ENCODE measurements at regions not wholly inside any gene's neighbourhood (a gene's known extent, or its start where the extent isn't known, plus 50 kb on each side); places are given as distances from the start of the nearest gene placed in this dataset.
A peak's percentile ranks its signal among the peaks of the same experiment; 100 is the strongest.

- Mint-ChIP-seq H3K4me3 (no peak overlapping the region), H3K27me3 (ENCODE audit: low read depth) (peaks cover 10% of the 10 kb centered on the region), H3K4me1 (peaks cover 18% of the 10 kb centered on the region)
Measured at GRCh38 chr2:238560234-238560633, 133.5 kb downstream of the ASB1 start.

DNA sequence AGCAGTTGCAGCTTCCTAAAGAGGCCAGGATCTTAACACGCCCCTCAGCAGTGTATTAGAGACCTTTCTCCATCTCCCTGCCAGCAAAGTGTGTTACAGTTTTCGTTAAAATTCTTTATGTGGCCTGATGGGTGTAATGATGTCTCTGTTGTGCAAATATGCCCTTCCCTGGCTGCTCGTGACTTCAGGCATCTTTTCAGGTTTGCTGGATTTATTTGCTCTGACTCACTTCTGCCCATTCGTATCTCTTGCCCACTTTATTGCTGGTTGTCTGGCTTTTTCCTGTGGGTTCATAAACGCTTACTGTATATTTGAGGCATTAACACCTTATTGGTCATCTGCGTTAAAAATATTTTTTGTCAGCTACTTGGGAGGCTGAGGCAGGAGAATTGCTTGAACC lies 134.5 kb downstream of the ASB1 start:
- Mint-ChIP-seq H3K9me3 (no peaks in the 10 kb centered on the region), H3K36me3 (ENCODE audit: low read depth) (no peaks in the 10 kb centered on the region), H3K27ac (no peak overlapping the region), H3K4me1 (peaks cover 19% of the 10 kb centered on the region), H3K27me3 (ENCODE audit: low read depth) (peaks cover 14% of the 10 kb centered on the region), H3K4me3 (no peak overlapping the region)
- TF ChIP-seq, protein P1, sequence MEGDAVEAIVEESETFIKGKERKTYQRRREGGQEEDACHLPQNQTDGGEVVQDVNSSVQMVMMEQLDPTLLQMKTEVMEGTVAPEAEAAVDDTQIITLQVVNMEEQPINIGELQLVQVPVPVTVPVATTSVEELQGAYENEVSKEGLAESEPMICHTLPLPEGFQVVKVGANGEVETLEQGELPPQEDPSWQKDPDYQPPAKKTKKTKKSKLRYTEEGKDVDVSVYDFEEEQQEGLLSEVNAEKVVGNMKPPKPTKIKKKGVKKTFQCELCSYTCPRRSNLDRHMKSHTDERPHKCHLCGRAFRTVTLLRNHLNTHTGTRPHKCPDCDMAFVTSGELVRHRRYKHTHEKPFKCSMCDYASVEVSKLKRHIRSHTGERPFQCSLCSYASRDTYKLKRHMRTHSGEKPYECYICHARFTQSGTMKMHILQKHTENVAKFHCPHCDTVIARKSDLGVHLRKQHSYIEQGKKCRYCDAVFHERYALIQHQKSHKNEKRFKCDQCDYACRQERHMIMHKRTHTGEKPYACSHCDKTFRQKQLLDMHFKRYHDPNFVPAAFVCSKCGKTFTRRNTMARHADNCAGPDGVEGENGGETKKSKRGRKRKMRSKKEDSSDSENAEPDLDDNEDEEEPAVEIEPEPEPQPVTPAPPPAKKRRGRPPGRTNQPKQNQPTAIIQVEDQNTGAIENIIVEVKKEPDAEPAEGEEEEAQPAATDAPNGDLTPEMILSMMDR (IDR thresholded peaks at IDR 0.05; ENCODE audit: unreplicated experiment in 3 of 3), result no peak

More at GRCh38 chr2:238560234-238560633, 133.5 kb downstream of the ASB1 start:
- Mint-ChIP-seq H3K36me3 (ENCODE audit: low read depth) (no peaks in the 10 kb centered on the region), H3K27ac (no peak overlapping the region), H3K9me3 (no peaks in the 10 kb centered on the region)
- TF ChIP-seq, protein P1 (IDR thresholded peaks at IDR 0.05; ENCODE audit: unreplicated experiment in 3 of 3), result no peak

- Mint-ChIP-seq H3K4me3 (no peak overlapping the region), H3K9me3 (no peaks in the 10 kb centered on the region), H3K27me3 (ENCODE audit: low read depth) (peaks cover 14% of the 10 kb centered on the region), H3K36me3 (ENCODE audit: low read depth) (no peaks in the 10 kb centered on the region), H3K4me1 (peaks cover 19% of the 10 kb centered on the region), H3K27ac (no peak overlapping the region)
- TF ChIP-seq, protein P1 (IDR thresholded peaks at IDR 0.05; ENCODE audit: unreplicated experiment in 3 of 3), result no peak
Measured at GRCh38 chr2:238562446-238562845, 135.7 kb downstream of the ASB1 start.

DNA sequence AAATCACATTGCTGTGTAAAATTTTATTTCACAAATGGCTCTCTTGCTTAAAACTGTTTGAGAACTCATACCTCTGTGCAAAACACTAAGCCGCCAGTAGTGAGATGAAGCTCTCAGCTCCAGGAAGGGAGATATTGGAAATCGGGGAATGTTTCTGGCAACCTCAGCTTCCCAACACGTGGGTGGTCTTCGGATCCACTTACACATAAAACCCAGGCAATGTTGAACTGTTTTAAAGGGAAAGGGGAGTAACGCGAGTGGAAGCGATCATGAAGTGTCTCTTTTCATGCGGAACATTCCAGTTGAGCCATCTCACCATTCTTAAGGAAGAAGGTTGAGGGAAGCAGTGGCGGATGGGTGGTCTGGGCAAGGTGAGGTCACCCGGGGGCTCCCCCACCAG lies 136.8 kb downstream of the ASB1 start:
- TF ChIP-seq, protein P1 (IDR thresholded peaks at IDR 0.05; ENCODE audit: unreplicated experiment in 3 of 3), result no peak
- peak overlapping the region in 1 of 3 experiments; percentile 26 for H3K4me3 Mint-ChIP-seq
- H3K27me3 Mint-ChIP-seq (ENCODE audit: low read depth), result peaks cover 14% of the 10 kb centered on the region
- H3K9me3 Mint-ChIP-seq, result no peaks in the 10 kb centered on the region
- peak overlapping the region in 2 of 3 experiments; percentile 39 to 82 for H3K27ac Mint-ChIP-seq
- H3K4me1 Mint-ChIP-seq, result peaks cover 28% of the 10 kb centered on the region
- no peaks in the 10 kb centered on the region for H3K36me3 Mint-ChIP-seq (ENCODE audit: low read depth)

- peak overlapping the region in 2 of 3 experiments; percentile 39 to 82 for H3K27ac Mint-ChIP-seq
- no peaks in the 10 kb centered on the region for H3K9me3 Mint-ChIP-seq
- H3K4me3 Mint-ChIP-seq, result no peak overlapping the region
- no peaks in the 10 kb centered on the region for H3K36me3 Mint-ChIP-seq (ENCODE audit: low read depth)
- H3K27me3 Mint-ChIP-seq (ENCODE audit: low read depth), result peaks cover 14% of the 10 kb centered on the region
- TF ChIP-seq, protein P1 (IDR thresholded peaks at IDR 0.05; ENCODE audit: unreplicated experiment in 3 of 3), result no peak
- H3K4me1 Mint-ChIP-seq, result peaks cover 33% of the 10 kb centered on the region
Measured at GRCh38 chr2:238564286-238564920, 137.7 kb downstream of the ASB1 start.

DNA sequence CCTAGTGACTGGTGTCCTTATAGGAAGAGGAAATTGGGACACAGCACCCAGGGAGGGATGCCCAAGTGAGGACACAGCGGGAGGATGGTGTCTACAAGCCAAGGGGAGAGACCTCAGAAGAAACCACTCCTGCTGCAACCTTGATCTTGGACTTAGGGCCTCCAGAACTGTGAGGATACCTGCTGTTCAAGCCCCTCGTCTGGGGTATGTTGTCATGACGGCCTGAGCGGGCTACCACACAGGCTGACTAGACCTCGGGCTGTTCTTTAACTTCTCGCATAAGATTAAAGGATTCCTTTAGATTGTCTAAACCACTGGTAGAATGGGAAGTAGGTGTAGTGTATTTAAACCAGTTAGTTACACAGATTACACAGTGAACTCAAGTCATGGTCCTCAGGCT lies 138.3 kb downstream of the ASB1 start:
- peaks cover 16% of the 10 kb centered on the region for H3K27me3 Mint-ChIP-seq (ENCODE audit: low read depth)
- no peaks in the 10 kb centered on the region for H3K36me3 Mint-ChIP-seq (ENCODE audit: low read depth)
- no peaks in the 10 kb centered on the region for H3K9me3 Mint-ChIP-seq
- TF ChIP-seq, protein P1 (IDR thresholded peaks at IDR 0.05; ENCODE audit: unreplicated experiment in 3 of 3), result no peak
- H3K4me1 Mint-ChIP-seq, result peaks cover 33% of the 10 kb centered on the region
- H3K4me3 Mint-ChIP-seq, result no peak overlapping the region
- no peak overlapping the region for H3K27ac Mint-ChIP-seq
